M059J (cell line): ENCODE measurements at regions not wholly inside any gene's neighbourhood (a gene's known extent, or its start where the extent isn't known, plus 50 kb on each side); places are given as distances from the start of the nearest gene placed in this dataset.
A peak's percentile ranks its signal among the peaks of the same experiment; 100 is the strongest.
"Not testable (repeated sequence)": the region's sequence is repeated elsewhere in the genome, so short reads cannot be mapped to it uniquely, and the experiment has no call there.

ENCODE experiments used
- DNase-seq: peaks from one replicate; pipeline ENCODE4 v3.0.0-alpha.2; 2012; ENCODE audit warnings: low read depth

DNA sequence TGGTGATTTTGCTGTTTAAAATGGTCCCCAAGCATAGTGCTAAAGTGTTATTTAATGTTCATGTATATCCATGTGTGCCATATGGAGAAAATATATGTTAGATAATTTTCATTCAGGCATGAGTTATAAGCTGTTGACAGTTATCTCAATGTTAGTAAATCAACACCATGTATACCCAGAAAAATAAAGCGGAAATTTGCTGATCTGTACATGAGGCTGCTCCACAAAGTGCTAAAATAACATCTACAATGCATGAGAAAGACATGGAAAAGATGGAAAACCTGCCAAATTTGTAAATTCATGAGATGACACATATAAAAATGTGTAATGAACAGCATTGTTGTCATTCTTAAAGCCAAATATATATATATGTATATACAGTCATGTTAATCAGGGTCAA, 1199.2 kb downstream of the FSCB start:
- no peak for DNase-seq

GRCh38 chr14:43306053-43306452, 1201.0 kb downstream of the FSCB start:
- DNase-seq, result no peak

GRCh38 chr14:43297794-43298193, 1209.3 kb downstream of the FSCB start:
- no peak for DNase-seq

GRCh38 chr14:43296061-43296460, 1211.0 kb downstream of the FSCB start:
- not testable (repeated sequence) for DNase-seq

- no peak for DNase-seq
Observed at GRCh38 chr14:43285575-43285974, 1221.5 kb downstream of the FSCB start.

DNA sequence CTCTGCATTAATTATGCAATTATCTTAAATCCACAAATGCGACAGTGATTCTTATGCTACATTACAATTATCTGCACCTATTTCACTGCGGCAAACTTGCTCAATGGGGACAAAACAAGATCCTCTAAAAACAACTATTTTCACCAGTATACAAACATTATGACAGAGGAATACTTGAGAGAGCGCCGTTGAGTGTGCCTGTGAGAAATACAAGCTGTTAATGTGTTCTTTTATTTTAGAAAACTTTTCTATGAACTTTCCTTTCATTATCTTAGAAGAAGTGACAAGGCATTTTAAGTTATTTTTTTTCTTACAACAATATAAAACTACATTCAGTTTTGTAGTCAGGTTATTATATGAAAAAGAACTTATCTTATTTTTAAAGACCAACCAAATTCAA, 1247.0 kb downstream of the FSCB start:
- DNase-seq, result no peak

DNA sequence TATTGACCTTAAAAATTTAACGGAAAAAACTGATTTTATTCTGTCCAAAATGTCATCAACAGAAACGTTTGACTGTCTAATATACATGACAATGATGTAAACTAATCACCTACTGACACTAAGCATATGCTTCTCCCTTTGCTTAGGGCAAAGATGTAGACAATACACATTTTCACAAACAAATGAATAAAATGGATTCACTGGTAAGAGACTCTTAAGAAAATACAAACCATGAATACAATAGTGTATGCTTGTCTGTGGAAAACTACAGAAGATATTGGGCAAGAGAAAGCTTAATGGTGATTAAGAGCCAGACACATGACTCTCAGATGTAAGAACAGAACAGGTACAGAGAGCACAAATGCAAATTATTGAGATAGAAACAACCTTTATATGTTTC, 1248.7 kb downstream of the FSCB start:
- DNase-seq, result no peak

GRCh38 chr14:43256996-43257395, 1250.1 kb downstream of the FSCB start:
- not testable (repeated sequence) for DNase-seq

DNA sequence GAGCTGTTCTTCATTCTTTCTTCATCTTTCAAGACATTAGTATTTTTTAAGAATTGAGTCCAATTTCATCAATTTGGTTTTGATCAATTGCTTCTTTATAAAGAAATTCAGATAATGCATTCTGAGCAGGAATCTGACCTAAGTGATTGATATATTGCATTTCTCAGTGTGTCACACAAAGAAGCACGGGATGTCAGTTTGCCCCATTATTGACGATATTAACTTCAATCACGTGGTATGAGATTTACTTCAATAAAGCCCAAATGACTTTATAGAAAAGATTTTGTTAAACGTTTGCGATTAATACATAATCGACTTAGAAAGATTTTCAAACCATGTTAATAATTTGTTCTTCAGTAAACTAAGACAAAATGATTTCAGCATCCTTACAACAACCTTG, 1254.2 kb downstream of the FSCB start:
- no peak for DNase-seq

- no peak for DNase-seq
Observed at GRCh38 chr14:43249591-43249990, 1257.5 kb downstream of the FSCB start.

DNA sequence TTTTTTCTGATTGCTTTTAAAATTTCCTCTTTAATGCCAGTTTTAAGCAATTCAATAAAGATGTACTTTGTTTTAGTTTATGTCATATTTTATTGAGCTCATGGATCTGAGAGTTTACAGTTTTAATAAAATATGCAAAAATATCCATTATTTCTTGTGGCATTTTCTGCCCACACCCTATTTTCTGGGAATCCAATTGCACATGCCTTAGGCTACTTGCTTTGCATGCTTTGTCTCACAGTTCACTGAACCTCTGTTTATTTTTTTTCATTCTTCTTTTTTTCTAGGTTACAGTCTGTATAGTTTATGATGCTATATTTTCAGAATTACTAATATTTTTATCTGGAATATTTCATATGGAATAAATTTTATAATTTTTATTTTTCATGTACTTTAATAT, 1258.0 kb downstream of the FSCB start:
- DNase-seq, result no peak

DNA sequence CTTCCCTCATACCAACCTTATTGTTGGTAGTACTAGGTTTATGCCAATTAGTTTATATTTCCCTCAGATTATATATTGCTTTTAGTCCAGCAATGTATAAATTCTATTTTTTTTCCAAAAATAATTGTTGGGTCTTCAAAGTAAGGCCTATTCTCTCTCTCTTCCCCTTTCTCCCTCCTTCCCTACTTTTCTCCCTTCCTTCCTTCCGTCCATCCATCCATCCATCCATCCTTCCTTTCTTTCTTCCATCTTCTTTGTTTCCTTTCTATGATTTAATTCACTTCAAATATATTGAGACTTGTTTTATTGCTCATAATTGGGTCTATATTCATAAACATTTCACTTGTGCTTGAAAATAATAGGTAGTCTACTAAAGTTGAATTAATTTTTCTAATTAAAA, 1259.2 kb downstream of the FSCB start:
- DNase-seq, result no peak

DNA sequence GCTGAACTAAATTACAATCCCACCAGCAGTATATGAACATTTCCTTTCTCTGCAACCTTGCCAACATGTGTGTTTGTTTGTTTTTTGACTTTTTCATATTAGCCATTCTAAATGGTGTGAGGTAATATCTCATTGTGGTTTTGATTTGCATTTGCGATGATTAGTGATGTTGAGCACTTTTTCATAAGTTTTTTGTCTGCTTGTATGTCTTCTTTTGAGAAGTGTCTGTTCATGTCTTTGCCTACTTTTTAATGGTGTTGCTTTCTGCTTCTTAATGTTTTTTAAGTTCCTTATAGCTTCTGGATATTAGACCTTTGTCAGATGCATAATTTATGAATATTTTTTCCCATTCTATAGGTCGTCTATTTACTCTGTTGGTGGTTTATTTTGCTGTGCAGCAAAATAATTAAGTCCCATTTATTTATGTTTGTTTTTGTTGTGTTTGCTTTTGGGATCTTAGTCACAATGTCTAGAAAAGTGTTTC, 1262.9 kb downstream of the FSCB start:
- no peak for DNase-seq

DNA sequence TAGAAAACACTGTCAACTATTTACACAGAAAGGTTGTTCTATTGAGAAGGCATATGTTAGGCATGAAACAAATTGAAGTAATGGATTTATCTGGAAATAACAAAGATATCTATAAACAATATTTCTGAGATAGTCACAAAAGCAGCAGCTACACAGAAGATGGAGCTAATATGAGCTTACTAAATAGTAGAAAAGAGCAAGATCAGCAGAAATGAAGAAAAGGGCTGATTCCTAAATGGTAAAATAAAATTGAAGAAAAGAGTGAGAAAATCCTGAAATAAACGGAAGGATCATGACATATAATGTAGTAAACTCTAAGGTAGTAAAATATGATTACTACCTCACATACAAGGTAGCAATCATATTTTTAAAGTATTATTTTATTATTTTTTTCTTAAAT, 1263.9 kb downstream of the FSCB start:
- DNase-seq, result no peak

DNA sequence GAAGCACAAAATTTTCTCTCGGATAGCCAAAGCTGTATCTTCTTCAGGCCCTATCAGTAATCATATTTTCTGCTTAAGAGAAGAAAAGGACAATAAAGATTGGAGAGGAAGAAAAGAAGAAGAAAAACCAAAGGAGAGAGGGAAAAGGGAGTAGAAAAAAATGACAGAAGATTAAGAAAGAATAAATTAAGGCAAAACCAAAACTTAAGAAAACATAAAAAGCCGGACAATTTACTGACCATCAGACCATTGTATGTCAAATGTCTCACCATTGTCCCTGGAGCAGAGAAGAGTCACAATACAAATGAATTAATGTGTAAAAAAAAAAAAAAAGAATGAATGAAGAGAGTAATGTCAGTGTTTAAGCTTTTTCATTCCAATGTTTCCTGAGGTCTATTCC, 1274.8 kb downstream of the FSCB start:
- DNase-seq, result no peak

DNA sequence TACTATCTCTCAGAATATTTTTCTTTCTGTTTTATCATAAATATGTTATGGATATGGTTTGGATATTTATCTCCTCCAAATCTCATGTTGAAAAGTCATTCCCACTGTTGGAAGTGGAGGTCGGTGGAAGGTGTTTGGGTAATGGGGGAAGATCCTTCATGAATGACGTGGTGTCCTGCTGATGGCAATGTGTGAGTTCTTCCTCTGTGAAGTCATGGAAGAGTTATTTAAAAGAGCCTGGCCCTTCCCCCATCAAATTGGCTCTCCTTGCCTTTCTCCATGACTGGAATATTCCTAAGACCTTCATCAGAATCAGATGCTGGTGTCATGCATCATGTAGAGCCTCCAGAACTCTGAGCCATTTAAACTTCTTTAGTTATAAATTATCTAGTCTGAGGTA, 1291.6 kb downstream of the FSCB start:
- DNase-seq, result no peak

- DNase-seq, result no peak
Observed at GRCh38 chr14:43207189-43207588, 1299.9 kb downstream of the FSCB start.

- DNase-seq, result peak; percentile 1
Observed at GRCh38 chr14:43204816-43205215, 1302.3 kb downstream of the FSCB start.

DNA sequence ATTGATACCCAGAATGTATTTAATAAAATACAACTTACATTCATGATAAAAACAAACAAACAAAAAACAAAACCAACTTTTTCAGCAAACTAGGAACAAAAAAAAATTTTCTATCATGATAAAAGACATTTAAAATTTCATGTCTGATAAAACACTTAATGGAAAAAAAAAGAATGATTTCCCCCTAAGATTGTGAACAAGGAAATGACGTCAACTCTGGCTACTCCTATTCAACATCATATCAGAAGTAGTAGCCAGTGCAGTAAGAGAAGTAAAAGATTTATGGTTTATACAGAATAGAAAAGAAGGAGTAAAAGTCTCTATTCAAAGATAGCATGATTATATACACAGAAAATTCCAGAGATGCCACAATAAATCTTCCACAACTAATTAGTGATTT, 1306.6 kb downstream of the FSCB start:
- no peak for DNase-seq

DNA sequence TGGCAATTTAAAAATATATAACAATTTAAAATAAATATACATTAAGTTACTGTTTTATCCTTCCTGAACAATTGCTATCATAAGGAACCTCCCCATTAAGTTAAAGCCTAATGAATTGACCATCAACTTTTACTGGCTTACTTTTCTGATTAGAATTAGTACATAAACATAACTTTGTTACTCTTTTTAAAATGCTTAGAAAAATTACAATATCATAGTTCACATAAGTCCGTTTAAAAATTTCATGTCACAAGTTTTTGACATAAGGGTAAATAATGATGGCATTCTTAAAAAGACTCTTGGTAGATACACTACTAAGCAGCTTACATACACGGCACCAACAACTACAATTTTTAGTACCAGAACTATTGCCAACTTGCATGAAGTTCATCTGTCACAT, 1308.6 kb downstream of the FSCB start:
- no peak for DNase-seq

DNA sequence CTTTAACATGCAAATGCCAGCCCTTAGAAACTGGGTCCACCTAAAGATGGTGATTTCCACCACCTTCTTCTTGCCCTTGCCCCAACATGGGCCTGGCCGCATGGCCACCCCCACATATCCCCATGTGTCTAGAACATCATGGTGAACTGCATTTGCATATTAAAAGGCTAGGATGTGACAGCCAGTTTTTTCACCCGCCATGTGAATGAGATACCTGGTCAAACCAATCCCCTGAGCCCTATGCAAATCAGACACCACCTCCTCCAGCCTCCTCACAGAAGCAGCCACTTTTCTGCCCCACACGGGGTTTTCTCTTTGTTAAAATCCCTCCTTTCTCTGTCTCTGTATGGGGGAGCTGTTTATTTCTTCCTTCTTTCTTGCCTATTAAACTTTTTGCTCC, 1322.5 kb downstream of the FSCB start:
- DNase-seq, result no peak

DNA sequence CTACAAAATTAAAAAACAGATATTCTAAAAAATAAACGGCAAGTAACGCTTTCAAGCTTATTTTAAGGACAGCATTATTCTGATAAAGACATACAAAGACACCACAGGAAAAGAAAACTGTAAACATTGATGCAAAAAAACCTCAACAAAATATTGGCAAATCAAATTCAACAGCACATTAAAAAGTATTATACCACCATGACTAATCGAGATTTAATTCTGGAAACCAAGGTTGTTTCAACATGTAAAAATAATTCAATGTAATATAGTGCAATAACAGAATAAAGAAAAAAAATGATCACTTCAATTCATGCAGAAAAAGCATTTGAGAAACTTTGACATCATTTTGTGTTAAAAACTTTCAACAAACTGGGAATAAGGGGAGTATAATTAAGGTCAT, 1323.2 kb downstream of the FSCB start:
- no peak for DNase-seq

GRCh38 chr14:43175896-43176295, 1331.2 kb downstream of the FSCB start:
- no peak for DNase-seq

DNA sequence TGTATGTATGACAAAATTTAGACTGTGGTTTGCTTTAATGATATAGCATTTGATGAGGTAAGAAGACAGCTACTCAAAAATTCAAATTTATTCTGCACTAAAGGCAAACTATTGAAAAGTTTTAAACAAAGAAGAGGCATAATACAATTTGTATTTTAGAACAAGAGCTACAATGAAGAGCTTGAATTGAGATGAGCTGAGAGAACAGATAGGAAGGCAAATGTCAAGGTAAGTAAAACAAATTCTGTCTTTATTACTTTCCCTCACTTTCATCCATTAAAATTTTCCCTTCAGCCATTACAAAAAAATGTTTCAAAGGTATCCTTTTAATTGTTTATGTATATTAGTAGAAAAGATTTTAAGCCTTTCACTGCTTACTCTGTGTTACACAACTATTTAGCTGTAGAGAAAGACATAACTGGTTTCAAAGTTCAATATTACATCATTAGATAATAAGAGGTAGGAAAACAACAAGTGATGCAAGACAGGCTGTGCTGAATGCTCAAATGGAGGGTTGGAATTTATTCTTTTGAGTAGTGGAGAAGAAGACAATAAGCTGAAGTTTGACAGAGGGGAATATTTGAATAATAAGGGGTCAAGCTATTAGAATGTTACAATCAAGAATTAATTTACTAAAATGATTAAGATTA, 1334.1 kb downstream of the FSCB start:
- no peak for DNase-seq
